CD4-positive, alpha-beta T cell treated with Interleukin-15 for 4 hours (primary cell): ENCODE measurements at regions not wholly inside any gene's neighbourhood (a gene's known extent, or its start where the extent isn't known, plus 50 kb on each side); places are given as distances from the start of the nearest gene placed in this dataset.

Experiments used
- DNase-seq: peaks from one replicate; pipeline ENCODE4 v3.0.0-alpha.2; 2020; ENCODE audit warnings: low spot score

DNA sequence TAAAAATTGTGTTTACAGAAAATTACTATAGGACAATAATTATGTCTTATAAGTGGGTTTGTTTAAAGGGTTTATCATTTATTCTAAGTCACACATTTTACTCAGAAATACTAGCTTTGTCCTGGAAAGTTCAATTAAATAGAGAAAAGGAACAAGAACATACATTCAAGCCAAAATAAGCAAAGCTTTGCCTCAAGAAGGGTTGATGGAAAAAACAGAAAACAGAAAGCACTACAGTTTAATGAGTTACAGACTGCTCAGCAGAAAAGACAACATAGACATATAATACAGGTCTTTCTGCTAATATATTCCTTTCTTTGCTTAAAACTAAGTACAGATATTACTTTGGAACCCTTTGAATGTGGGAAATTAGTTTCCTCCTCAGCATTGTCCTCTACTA lies 703.0 kb upstream of the LRFN5 start:
- no peak for DNase-seq

DNA sequence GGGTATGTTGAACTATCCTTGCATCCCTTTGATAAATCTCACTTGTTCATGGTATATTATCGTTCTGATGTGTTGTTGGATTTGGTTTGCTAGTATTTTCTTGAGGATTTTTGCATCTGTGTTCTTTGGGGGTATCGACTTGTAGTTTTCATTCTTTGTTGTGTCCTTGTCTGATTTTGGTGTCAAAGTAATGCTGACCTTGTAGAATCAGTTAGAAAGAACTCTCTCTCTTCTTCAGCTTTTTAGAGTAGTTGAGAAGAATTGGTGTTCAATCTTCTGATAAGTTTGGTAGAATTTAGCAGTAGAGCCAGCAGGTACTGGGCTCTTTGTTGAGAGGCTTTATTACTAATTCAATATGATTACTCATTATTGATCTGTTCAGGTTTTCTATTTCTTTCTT lies 707.2 kb upstream of the LRFN5 start:
- DNase-seq: no peak

DNA sequence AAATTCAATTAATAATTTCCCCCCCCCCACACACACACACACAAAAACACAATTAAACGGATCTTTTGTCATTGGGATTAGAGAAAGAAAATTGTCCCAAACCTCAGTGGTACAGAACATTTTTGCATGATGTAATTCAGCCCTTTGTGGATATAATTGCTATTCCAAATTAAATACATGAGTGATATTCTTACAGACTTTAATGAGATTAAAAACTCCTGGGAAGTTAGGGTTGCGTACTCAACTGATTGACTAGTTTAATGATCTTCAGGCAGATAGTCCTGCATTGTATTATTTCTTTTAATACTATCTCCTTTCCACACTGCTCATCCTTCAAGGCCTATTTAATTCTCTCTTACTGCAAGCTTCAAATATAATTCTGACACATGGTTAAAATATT lies 711.8 kb upstream of the LRFN5 start:
- no peak for DNase-seq

GRCh38 chr14:40889126-40889525 lies 717.5 kb upstream of the LRFN5 start:
- DNase-seq: no peak

DNA sequence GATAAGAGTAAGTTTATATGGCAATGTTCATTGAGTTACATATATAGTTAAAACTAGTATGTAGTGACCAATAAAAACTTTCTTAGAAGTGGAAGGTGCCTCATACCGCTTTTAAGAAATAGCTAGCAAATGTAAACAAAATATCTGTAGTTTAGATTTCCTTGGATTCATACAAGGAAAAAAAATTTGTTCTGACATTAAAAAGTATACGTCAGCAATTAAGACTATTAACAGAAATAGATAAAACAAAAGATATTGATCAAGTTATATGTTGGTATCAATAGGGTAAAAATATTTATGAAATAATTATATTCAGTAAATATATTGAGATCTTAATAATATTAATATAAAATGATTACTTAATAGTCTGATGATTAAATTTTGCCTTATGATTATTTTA lies 718.8 kb upstream of the LRFN5 start:
- no peak for DNase-seq

DNA sequence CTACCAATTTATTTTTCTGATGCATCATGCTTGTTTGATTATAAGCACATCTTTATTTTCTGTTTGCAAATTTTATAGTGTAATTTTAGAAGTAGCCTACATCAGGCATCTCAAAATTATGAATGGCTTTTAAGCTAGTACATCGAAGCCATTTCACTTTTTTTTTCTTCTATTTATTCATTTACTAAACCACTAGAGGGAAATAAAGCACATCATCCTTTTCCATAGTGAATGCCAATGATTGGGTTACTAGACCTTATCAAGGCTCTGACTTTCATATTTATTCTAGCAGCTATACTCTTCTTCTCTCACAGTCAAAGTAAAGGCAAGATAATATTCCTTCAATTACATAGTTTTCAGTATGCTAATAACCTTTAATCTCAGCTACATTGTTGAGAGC lies 736.4 kb upstream of the LRFN5 start:
- DNase-seq: no peak

- no peak for DNase-seq
Observed at GRCh38 chr14:40859055-40859454, 747.6 kb upstream of the LRFN5 start.

DNA sequence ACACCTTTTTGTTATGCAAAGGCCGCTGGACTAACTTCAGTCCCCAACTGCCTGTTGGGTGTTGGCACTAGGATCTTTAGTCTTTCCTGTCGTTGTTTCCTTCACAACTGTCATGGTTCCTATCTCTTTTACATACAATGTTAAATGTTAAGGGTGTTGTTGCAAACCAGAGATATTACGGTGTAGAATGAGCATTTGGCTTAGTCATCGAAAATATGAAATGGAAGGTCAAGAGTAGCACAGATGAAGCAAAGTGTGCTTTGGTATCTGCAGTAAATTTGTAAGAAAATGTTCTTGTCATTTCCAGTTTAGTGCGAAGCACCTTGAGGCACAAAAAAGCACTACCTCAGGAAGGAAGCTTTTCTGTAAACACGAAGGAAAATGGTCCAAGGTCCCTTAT lies 751.3 kb upstream of the LRFN5 start:
- DNase-seq: no peak

DNA sequence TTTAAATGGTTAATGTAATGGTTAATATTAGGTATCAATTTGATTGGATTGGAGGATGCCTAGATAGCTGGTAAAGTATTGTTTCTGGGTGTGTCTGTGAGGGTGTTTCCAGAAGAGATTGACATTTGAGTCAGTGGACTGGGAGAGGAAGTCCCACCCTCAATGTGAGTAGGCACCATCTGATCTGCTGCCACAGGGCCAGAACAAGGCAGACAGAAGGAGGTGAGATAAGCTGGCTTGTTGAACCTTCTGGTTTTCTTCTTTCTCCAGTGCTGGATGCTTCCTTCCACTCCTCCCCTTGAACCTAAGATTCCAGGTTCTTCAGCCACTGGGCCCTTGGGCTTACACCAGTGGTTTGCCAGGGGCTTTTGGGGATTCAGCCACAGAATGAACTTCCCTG lies 756.5 kb upstream of the LRFN5 start:
- DNase-seq: no peak

DNA sequence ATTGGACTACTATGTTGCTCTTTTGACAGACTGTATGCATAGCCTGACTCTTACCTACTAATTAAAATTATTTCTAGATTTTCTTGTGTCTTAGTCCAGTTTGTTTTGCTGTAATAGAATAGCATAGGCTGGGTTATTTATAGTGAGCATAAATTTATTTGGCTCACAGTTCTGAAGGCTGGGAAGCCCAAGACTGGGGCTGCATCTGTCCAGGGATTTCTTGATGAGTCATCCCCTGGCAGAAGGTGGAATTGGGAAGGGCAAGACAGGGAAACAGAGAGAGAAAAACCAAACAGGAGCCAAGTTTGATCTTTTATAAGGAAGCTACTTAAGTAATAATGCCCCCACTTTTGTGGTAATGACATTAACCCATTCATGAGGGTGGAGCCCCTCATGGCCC lies 759.2 kb upstream of the LRFN5 start:
- DNase-seq: no peak

- no peak for DNase-seq
Observed at GRCh38 chr14:40842816-40843215, 763.9 kb upstream of the LRFN5 start.

DNA sequence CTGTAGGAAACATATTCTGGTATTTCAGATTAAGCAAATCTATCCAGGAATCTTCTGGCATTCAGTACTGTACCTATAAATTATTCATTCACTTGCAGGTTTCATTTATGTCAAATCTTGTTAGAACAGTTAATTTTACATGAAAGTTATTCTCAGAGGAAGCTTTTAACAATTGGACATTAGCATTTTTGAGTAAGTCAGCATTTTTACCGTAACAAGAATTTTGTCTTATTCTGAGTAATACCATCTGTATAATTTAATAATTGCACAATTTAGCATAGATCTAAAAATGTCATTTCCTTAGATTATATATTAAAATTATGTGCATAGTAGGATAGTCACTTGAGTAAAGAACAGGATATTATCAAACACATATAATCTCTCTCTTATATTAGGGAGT lies 764.8 kb upstream of the LRFN5 start:
- no peak for DNase-seq

DNA sequence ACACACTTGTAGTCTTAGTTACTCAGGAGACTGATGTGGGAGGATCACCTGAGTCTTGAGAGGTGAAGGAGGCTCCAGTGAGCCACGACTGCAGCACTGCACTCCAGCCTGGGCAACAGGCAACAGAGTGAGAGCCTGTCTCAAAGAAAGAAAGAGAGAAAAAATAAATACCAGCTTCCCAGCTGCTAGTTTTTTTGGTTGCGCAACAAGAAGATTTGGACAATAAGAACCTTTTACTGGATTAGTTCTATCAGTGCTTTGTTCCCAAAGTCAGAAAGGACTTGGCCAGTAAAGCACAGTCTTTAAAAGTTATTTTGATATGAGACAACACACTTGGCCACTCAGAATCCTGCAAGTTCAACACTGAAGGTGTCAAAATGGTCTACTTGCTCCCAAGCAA lies 768.1 kb upstream of the LRFN5 start:
- no peak for DNase-seq

DNA sequence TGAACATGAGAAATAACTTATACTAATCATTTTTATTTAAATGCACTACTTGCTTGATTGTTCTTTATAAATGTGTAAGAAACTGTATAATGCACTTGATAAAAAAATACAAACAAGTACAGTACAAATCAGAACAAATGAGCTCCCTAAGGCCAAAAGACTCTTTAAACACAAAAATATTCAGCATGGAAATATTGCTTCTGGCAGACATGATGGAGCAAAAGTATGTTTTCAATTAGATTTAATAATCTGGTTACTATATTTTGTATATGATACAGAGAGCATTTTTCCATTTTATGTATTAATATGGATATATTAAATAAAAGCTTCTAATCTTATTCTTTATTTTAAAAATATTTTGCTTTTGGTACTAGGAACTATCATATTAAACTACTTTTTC lies 800.2 kb upstream of the LRFN5 start:
- DNase-seq: no peak

DNA sequence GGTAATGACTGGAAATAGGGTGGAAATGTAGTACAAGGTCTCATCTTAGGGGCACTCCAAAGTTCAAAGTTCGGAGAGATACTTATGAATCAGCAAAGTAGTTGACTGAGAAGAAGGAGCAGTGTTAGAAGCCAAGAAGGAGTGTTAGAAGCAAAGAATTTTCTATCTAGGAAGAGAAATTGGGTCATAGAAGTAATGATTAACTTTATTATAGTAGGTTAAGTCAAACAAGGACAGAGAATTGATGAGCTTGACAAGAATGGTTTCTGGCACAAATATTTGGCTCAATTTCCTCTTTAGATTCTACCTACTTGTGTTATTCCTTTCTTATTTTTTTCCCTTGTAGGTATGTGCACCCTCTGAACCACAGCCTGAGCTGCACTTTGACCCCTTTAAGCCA lies 810.5 kb upstream of the LRFN5 start:
- no peak for DNase-seq

DNA sequence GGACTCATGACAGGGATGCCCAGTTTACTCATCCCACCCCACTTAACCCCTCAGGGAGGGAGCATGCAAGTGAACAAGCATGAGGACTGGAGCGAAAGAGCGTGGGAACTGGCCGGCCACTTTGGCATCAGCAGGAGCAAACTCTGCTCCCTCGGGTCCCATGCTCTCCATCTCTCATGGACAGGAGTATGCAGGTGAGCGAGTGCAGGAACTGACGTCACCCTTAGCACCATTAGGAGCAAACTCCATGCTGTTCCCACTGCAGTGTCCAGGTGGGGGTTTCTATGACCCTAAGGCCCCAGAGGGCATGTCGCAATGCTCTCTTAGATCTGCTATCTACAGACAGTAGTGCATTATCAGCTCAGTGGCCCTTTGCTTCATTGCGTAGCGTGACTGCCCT lies 821.8 kb upstream of the LRFN5 start:
- no peak for DNase-seq

DNA sequence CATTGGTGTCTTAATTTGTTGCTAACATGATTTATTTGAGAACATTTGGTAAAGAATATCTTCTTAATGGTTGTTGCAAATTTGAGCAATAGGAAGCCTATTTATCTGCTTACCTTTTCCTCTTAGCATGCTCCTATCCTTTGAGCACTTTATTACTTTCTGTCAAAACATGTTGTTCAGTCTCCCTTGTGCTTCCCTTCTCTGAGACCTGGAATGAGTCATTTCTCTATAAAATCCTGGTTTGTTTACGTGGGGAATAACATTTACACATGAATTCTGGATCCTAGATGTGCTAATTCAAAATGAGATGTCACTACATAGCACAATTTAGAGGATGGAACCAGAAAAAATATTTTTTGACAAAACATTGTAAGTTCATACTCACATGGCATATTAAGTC lies 844.0 kb upstream of the LRFN5 start:
- DNase-seq: no peak

- DNase-seq: no peak
Observed at GRCh38 chr14:40762177-40762576, 844.5 kb upstream of the LRFN5 start.

DNA sequence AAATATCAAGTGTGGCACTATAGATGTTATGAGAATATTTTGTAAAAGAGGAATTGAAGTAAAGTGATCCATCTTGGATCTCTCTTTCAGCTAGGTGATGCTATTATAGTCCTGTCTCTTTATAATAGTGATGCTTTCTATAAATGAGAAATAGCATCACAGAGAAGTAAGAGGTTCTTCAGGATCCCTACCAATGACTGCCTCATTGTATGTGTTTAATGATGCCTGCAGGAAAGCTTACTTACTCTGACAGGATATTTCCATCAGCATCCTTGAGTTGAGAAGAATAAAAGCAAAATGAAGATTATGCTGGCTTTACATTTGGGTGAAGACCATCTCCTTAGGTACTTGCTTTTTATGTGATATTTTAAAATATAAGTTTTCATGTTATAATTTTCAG lies 846.0 kb upstream of the LRFN5 start:
- no peak for DNase-seq

- no peak for DNase-seq
Observed at GRCh38 chr14:40758076-40758475, 848.6 kb upstream of the LRFN5 start.

GRCh38 chr14:40757376-40757950 lies 849.2 kb upstream of the LRFN5 start:
- no peak for DNase-seq

GRCh38 chr14:40733206-40733605 lies 873.5 kb upstream of the LRFN5 start:
- DNase-seq: no peak

- no peak for DNase-seq
Observed at GRCh38 chr14:40727107-40727506, 879.6 kb upstream of the LRFN5 start.

DNA sequence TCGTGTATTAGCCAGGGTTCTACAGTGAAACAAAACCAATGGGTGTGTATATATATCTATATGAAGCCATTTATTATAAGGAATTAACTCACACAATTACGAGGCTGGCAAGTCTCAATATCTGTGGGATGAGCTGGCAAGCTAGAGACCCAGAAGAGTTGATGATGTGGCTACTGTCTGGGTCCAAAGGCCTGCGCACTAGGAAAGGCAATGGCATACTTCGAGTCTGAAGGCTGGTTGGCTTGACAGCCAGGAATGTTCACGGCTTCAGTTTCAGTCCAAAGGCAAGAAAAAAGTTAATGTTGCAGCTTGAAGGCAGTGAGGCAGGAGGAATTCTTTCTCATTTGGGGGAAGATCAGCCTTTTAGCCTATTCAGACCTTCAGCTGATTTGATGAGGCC lies 893.3 kb upstream of the LRFN5 start:
- no peak for DNase-seq

DNA sequence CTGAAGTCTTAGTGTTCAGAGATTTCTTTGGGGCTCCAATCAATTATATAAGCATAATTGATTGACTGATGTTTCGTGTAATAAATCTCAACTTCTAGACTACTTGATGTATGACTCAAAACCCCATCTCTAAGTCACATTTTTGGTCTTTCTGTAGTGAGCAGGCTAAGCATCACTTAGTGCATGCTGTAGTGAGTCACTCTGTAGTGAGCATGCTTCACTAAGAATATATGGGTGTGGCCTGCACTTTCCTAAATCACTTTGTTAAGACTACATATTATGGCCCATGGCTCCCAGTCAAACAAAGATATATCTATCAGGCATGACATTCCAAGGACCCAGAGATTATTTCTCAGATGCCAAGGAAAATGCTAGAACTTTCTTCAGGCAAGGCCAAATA lies 909.4 kb upstream of the LRFN5 start:
- DNase-seq: no peak
